ENCODE measurements at regions not wholly inside any gene's neighbourhood (a gene's known extent, or its start where the extent isn't known, plus 50 kb on each side); places are given as distances from the start of the nearest gene placed in this dataset.

DNA sequence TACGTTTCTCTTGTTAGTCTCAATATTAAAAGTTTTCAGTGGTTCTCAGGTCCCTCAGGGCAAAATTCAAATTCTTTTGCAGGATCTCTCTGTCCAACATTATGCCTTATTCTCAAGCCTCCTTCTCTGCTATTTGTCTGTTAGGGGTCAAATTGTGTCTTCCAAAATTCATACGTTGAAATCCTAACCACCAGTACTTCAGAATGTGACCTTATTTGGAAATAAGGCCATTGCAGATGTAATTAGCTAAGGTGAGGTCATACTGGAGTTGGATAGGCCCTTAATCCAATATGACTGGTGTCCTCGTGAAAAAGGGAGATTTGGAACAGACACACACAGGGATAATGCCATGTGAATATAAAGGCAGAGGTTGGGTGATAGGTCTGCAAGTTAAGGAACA lies 64.1 kb upstream of the ADGRF1 start:
- no peak for TF ChIP-seq CTCF (IDR thresholded peaks at IDR 0.05)
- TF ChIP-seq POLR2A (IDR thresholded peaks at IDR 0.05): no peak
